Neural cell (in vitro differentiated cells): ENCODE measurements at regions not wholly inside any gene's neighbourhood (a gene's known extent, or its start where the extent isn't known, plus 50 kb on each side); places are given as distances from the start of the nearest gene placed in this dataset.

Experiments
- H2AFZ ChIP-seq: fragments of 200-600, 300-800 bp; sonication (generic), shearing (Covaris generic); 2 replicates; pipeline ENCODE4 v1.6.0; 2014; ENCODE audit warnings: low read depth, mild to moderate bottlenecking, antibody characterized with exemption, low read length, moderate library complexity
- H3F3A ChIP-seq: fragments of 200-600 bp; shearing (Covaris generic); 2 replicates; pipeline ENCODE4 v1.6.1; 2016; ENCODE audit warnings: mild to moderate bottlenecking, moderate library complexity, mixed read lengths, antibody characterized with exemption, low read length; ENCODE audit not compliant: insufficient read depth, poor library complexity, severe bottlenecking
- H3K27ac ChIP-seq: fragments of 200-600, 300-800 bp; sonication (generic), shearing (Covaris generic); 2 replicates; pipeline ENCODE4 v1.5.1; 2014; ENCODE audit warnings: mild to moderate bottlenecking, low read length, moderate library complexity
- H3K27me3 ChIP-seq: fragments of 300-800, 200-600 bp; sonication (generic), shearing (Covaris generic); 2 replicates; pipeline ENCODE4 v1.6.0; 2014; ENCODE audit warnings: mild to moderate bottlenecking, low read depth, low read length, moderate library complexity; ENCODE audit not compliant: insufficient read depth
- H3K36me3 ChIP-seq: fragments of 300-800, 200-600 bp; sonication (generic), shearing (Covaris generic); 2 replicates; pipeline ENCODE4 v1.5.1; 2014; ENCODE audit warnings: mild to moderate bottlenecking, antibody characterized with exemption, low read length, moderate library complexity; ENCODE audit not compliant: insufficient read depth
- H3K4me2 ChIP-seq: fragments of 300-800, 200-600 bp; sonication (generic), shearing (Covaris generic); 2 replicates; pipeline ENCODE4 v1.6.0; 2014; ENCODE audit warnings: mild to moderate bottlenecking, low read length
- H3K4me3 ChIP-seq: fragments of 300-800, 200-600 bp; sonication (generic), shearing (Covaris generic); 2 replicates; pipeline ENCODE4 v1.5.1; 2014; ENCODE audit warnings: mild to moderate bottlenecking, low read length, moderate library complexity
- H3K79me2 ChIP-seq: fragments of 200-600 bp; shearing (Covaris generic); replicated peaks from 2 replicates; pipeline ENCODE4 v1.6.0; 2014; ENCODE audit warnings: mild to moderate bottlenecking, low read length, moderate library complexity; ENCODE audit not compliant: insufficient read depth
- H3K9ac ChIP-seq: fragments of 300-800, 200-600 bp; sonication (generic), shearing (Covaris generic); 2 replicates; pipeline ENCODE4 v1.6.1; 2016; ENCODE audit warnings: mild to moderate bottlenecking, low read length, mixed read lengths
- H3K9me2 ChIP-seq: fragments of 200-600 bp; shearing (Covaris generic); 2 replicates; pipeline ENCODE4 v1.6.1; 2016; ENCODE audit warnings: mild to moderate bottlenecking, low read length, mixed read lengths; ENCODE audit not compliant: insufficient read depth
- H3K9me3 ChIP-seq: fragments of 200-600, 300-800 bp; sonication (generic), shearing (Covaris generic); 2 replicates; pipeline ENCODE4 v1.6.1; 2016; ENCODE audit warnings: mild to moderate bottlenecking, mixed run types, low read length, moderate library complexity, mixed read lengths
- H4K20me1 ChIP-seq: fragments of 200-600 bp; shearing (Covaris generic); 2 replicates; pipeline ENCODE4 v1.6.1; 2016; ENCODE audit warnings: mild to moderate bottlenecking, mixed run types; ENCODE audit not compliant: insufficient read depth
- CTCF ChIP-seq: fragments of 450-650 bp; IDR thresholded peaks from 2 replicates; pipeline ENCODE4 v1.5.1; 2014; ENCODE audit warnings: antibody characterized with exemption, mild to moderate bottlenecking, moderate library complexity; ENCODE audit not compliant: poor library complexity, severe bottlenecking
- EP300 ChIP-seq: fragments of 450-650 bp; conservative IDR thresholded peaks from 2 replicates; pipeline ENCODE4 v1.6.1; 2014; ENCODE audit warnings: antibody characterized with exemption, mild to moderate bottlenecking, moderate library complexity; ENCODE audit not compliant: poor library complexity, severe bottlenecking
- EZH2 ChIP-seq: fragments of 200-600, 300-800 bp; shearing (Covaris generic), sonication (generic); IDR thresholded peaks from 2 replicates; pipeline ENCODE4 v1.6.1; 2014; ENCODE audit warnings: antibody characterized with exemption, low read length, borderline replicate concordance, mild to moderate bottlenecking; ENCODE audit not compliant: insufficient read depth, poor library complexity, severe bottlenecking
- MXI1 ChIP-seq: fragments of 450-650 bp; conservative IDR thresholded peaks from 2 replicates; pipeline ENCODE4 v1.6.1; 2014; ENCODE audit warnings: antibody characterized with exemption, mild to moderate bottlenecking; ENCODE audit not compliant: poor library complexity, severe bottlenecking
- POLR2AphosphoS5 ChIP-seq: IDR thresholded peaks from 2 replicates; pipeline ENCODE4 v1.6.1; 2012
- RAD21 ChIP-seq: fragments of 450-650 bp; conservative IDR thresholded peaks from 2 replicates; pipeline ENCODE4 v1.6.1; 2014; ENCODE audit warnings: antibody characterized with exemption, mild to moderate bottlenecking, moderate library complexity
- REST ChIP-seq: IDR thresholded peaks from 2 replicates; pipeline ENCODE4 v1.6.1; 2012; ENCODE audit warnings: borderline replicate concordance
- SMC3 ChIP-seq: fragments of 450-650 bp; conservative IDR thresholded peaks from 2 replicates; pipeline ENCODE4 v1.6.1; 2014; ENCODE audit warnings: antibody characterized with exemption, mild to moderate bottlenecking, moderate library complexity; ENCODE audit not compliant: poor library complexity
- TAF1 ChIP-seq: IDR thresholded peaks from 2 replicates; pipeline ENCODE4 v1.6.1; 2012; ENCODE audit warnings: low read depth

- no peak overlapping the region for H3K9ac ChIP-seq
- H3K9me3 ChIP-seq = no peaks in the 10 kb centered on the region
- no peak overlapping the region for H3K4me2 ChIP-seq
- H3K27me3 ChIP-seq = no peaks in the 10 kb centered on the region
- H4K20me1 ChIP-seq = no peaks in the 10 kb centered on the region
- no peak overlapping the region for H3K4me3 ChIP-seq
- TF ChIP-seq TAF1 (no peak), RAD21 (no peak), EZH2 (no peak), MXI1 (no peak), EP300 (no peak), SMC3 (no peak), POLR2AphosphoS5 (no peak), REST (no peak), CTCF (no peak)
- H3K27ac ChIP-seq = no peak overlapping the region
- H3F3A ChIP-seq = no peaks in the 10 kb centered on the region
- H3K79me2 ChIP-seq = no peaks in the 10 kb centered on the region
- H3K9me2 ChIP-seq = no peaks in the 10 kb centered on the region
- no peaks in the 10 kb centered on the region for H3K36me3 ChIP-seq
- H2AFZ ChIP-seq = no peak overlapping the region
Observed at GRCh38 chr2:238994432-238994831, 146.5 kb downstream of the TWIST2 start.

- TF ChIP-seq SMC3 = no peak
- TF ChIP-seq CTCF = no peak
- no peak for TF ChIP-seq RAD21
- TF ChIP-seq REST = no peak
- no peak for TF ChIP-seq POLR2AphosphoS5
- TF ChIP-seq EP300 = no peak
- no peak for TF ChIP-seq TAF1
- TF ChIP-seq MXI1 = no peak
- no peak for TF ChIP-seq EZH2
- no peaks in the 10 kb centered on the region for H3K9me2 ChIP-seq
Observed at GRCh38 chr2:238994876-238995275, 147.0 kb downstream of the TWIST2 start.

More at GRCh38 chr2:238994876-238995275, 147.0 kb downstream of the TWIST2 start:
- Histone ChIP-seq H3K36me3 (no peaks in the 10 kb centered on the region), H3K27me3 (no peaks in the 10 kb centered on the region), H3K4me2 (no peak overlapping the region), H3K27ac (no peak overlapping the region), H3K9ac (no peak overlapping the region), H3F3A (no peaks in the 10 kb centered on the region), H3K79me2 (no peaks in the 10 kb centered on the region), H2AFZ (no peak overlapping the region), H3K4me3 (no peak overlapping the region), H3K9me3 (no peaks in the 10 kb centered on the region), H4K20me1 (no peaks in the 10 kb centered on the region)
